Endothelial cell (in vitro differentiated cells): ENCODE measurements at regions not wholly inside any gene's neighbourhood (a gene's known extent, or its start where the extent isn't known, plus 50 kb on each side); places are given as distances from the start of the nearest gene placed in this dataset.

Experiments used
- DNase-seq: peaks from one replicate; pipeline ENCODE4 v3.0.0; 2021; ENCODE audit warnings: low spot score
- H3K27ac Mint-ChIP-seq: one replicate; pipeline ENCODE4 v1.8.0; 2021; ENCODE audit warnings: mixed read lengths, inconsistent platforms; ENCODE audit not compliant: unreplicated experiment
- H3K27me3 Mint-ChIP-seq: one replicate; pipeline ENCODE4 v1.8.0; 2021; ENCODE audit warnings: mild to moderate bottlenecking, moderate library complexity, mixed read lengths, inconsistent platforms; ENCODE audit not compliant: unreplicated experiment
- H3K36me3 Mint-ChIP-seq: one replicate; pipeline ENCODE4 v1.8.0; 2021; ENCODE audit warnings: mild to moderate bottlenecking, low read depth, mixed read lengths, inconsistent platforms; ENCODE audit not compliant: unreplicated experiment
- H3K4me1 Mint-ChIP-seq: one replicate; pipeline ENCODE4 v1.8.0; 2021; ENCODE audit warnings: mild to moderate bottlenecking, mixed read lengths, inconsistent platforms; ENCODE audit not compliant: unreplicated experiment
- H3K4me3 Mint-ChIP-seq: one replicate; pipeline ENCODE4 v1.8.0; 2021; ENCODE audit warnings: mild to moderate bottlenecking, mixed read lengths, inconsistent platforms; ENCODE audit not compliant: unreplicated experiment
- H3K9me3 Mint-ChIP-seq: one replicate; pipeline ENCODE4 v1.8.0; 2021; ENCODE audit warnings: mixed read lengths, inconsistent platforms; ENCODE audit not compliant: unreplicated experiment
- CTCF ChIP-seq: fragments of 200-600 bp; sonication (generic); IDR thresholded peaks from one replicate; pipeline ENCODE4 v1.5.0; 2021; ENCODE audit warnings: antibody characterized with exemption; ENCODE audit not compliant: unreplicated experiment

DNA sequence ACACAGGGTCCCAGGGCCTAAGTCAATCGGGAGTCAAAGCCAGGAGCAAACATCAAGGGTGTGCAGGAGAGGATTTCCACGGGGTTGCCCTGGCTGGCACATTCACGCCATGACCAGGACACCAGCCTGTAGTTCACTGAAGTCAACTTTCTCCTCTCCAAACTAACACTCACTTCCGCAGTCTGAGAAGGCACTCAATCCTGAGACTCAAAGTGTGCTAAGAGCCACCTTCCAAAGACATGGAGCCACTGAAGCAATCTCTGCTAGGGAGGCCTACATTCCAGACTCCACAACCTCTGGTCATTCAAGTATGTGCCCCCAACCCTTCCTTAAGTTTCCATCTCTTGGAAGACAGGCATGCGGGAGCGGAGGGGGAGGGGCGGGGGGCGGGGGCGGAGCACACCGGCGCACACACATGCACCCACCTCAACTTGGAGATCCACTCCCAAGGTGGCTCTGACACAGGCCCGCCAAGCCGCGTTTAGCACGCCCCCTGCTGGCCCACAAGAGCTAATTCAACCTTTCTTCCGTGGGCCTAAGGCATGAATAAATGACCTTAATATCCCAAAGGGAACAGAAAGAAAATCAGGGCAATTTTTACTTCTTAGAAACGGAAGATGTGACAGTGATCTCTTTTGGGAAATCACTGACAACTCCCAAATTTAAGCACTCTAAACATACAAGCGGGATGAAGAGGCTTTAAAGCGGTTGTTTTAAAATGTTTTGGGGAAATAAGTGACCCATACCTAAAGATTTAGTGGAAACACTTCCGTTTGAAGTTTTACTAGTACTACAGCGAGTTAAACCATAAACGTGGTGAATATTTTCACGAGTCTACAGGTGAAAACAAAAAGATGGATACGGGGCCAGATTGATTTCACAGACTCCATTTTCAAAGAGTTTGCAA is 162.5 kb upstream of the CHRNA7 start:
- Mint-ChIP-seq H3K4me3 (no peak overlapping the region), H3K27me3 (peaks cover 13% of the 10 kb centered on the region), H3K27ac (no peak overlapping the region), H3K9me3 (no peaks in the 10 kb centered on the region), H3K4me1 (peaks cover 9% of the 10 kb centered on the region), H3K36me3 (peaks cover 10% of the 10 kb centered on the region)
- DNase-seq, result peak; percentile 73
- TF ChIP-seq CTCF, result peak; percentile 95

- H3K27me3 Mint-ChIP-seq, result peaks cover 10% of the 10 kb centered on the region
- peak overlapping the region; percentile 27 for H3K27ac Mint-ChIP-seq
- H3K36me3 Mint-ChIP-seq, result peaks cover 5% of the 10 kb centered on the region
- peak overlapping the region; percentile 89 for H3K4me3 Mint-ChIP-seq
- H3K4me1 Mint-ChIP-seq, result peaks cover 9% of the 10 kb centered on the region
- no peaks in the 10 kb centered on the region for H3K9me3 Mint-ChIP-seq
- no peak for TF ChIP-seq CTCF
- peak; percentile 25 for DNase-seq
Measured at GRCh38 chr15:31869686-31870307, 160.5 kb upstream of the CHRNA7 start.

GRCh38 chr15:31870328-31871165 is 159.8 kb upstream of the CHRNA7 start, which contains the start of gene OTUD7A:
Gene OTUD7A (minus strand): TSS chr15:31870673.
- no peak for TF ChIP-seq CTCF
- H3K27me3 Mint-ChIP-seq, result peaks cover 10% of the 10 kb centered on the region
- DNase-seq, result peak; percentile 88
- H3K27ac Mint-ChIP-seq, result peak within 1 kb of the TSS; percentile 51
- peaks cover 5% of the 10 kb centered on the region for H3K36me3 Mint-ChIP-seq
- H3K4me3 Mint-ChIP-seq, result peak within 1 kb of the TSS; percentile 97
- H3K9me3 Mint-ChIP-seq, result no peaks in the 10 kb centered on the region
- peaks cover 9% of the 10 kb centered on the region for H3K4me1 Mint-ChIP-seq

DNA sequence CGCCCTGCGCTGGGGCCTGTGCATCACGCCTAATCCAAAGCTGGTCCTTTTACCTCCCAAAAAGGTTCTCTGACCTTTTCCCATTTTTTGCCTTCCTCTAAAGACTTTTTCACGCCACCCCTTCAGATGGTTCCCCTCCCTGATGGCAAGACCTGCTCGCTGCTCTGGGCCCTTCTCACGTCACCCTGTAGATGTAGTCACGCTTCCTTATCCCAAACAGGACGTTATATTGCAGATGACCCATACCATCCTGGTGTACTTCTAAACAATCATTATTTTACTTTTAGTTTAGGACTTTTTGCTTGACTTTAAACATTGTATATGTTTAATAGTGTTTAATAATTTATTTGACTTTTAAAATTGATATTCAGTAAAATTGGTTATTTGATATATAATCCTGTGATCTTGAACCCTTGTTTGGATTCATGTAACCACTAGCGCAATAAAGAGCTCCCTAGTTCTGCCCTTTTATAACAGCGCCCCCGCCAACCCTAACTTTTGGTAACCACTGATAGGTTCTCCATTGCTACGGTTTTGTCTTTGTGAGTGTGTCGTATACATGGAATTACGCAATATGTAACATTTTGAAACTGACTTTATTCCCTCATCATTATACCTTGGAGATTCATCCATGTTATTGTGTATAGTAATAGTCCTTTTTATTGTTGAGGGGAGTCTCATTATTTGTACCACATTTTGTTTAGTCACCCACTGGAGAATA is 159.0 kb upstream of the CHRNA7 start:
- no peak for DNase-seq
- Mint-ChIP-seq H3K9me3 (no peaks in the 10 kb centered on the region), H3K4me3 (peak overlapping the region; percentile 97), H3K27me3 (peaks cover 10% of the 10 kb centered on the region), H3K36me3 (peaks cover 5% of the 10 kb centered on the region), H3K4me1 (peaks cover 9% of the 10 kb centered on the region), H3K27ac (peak overlapping the region; percentile 51)
- TF ChIP-seq CTCF, result no peak
